ENCODE measurements at regions not wholly inside any gene's neighbourhood (a gene's known extent, or its start where the extent isn't known, plus 50 kb on each side); places are given as distances from the start of the nearest gene placed in this dataset.

GRCh38 chr2:104518256-104518655 lies 335.7 kb upstream of the POU3F3 start (continued):
- TF ChIP-seq E2F6 (IDR thresholded peaks at IDR 0.05): no peak
- TF ChIP-seq FOSL1 (IDR thresholded peaks at IDR 0.05; ENCODE audit: insufficient read depth, low read depth, low read length): no peak
- TF ChIP-seq SRF (IDR thresholded peaks at IDR 0.05; ENCODE audit: low read depth, low read length): no peak
- no peak for TF ChIP-seq EGR1 (IDR thresholded peaks at IDR 0.05; ENCODE audit: borderline replicate concordance, low read depth, low read length)
- no peak for TF ChIP-seq YY1 (IDR thresholded peaks at IDR 0.05; ENCODE audit: low read depth, low read length)
- no peak for TF ChIP-seq SP2 (IDR thresholded peaks at IDR 0.05; ENCODE audit: low read length)

All from H1 (cell line).